Osteocyte (in vitro differentiated cells): ENCODE measurements at regions not wholly inside any gene's neighbourhood (a gene's known extent, or its start where the extent isn't known, plus 50 kb on each side); places are given as distances from the start of the nearest gene placed in this dataset.

ENCODE experiments used
- DNase-seq: peaks from one replicate; pipeline ENCODE4 v3.0.0; 2021; ENCODE audit warnings: mixed read lengths; ENCODE audit not compliant: unreplicated experiment; ENCODE audit errors: extremely low spot score
- H3K27ac Mint-ChIP-seq: one replicate; pipeline ENCODE4 v1.8.0; 2021; ENCODE audit warnings: mild to moderate bottlenecking, mixed read lengths; ENCODE audit not compliant: unreplicated experiment
- H3K27me3 Mint-ChIP-seq: one replicate; pipeline ENCODE4 v1.8.0; 2021; ENCODE audit warnings: mixed read lengths; ENCODE audit not compliant: unreplicated experiment
- H3K36me3 Mint-ChIP-seq: one replicate; pipeline ENCODE4 v1.8.0; 2021; ENCODE audit warnings: mixed read lengths; ENCODE audit not compliant: unreplicated experiment
- H3K4me1 Mint-ChIP-seq: one replicate; pipeline ENCODE4 v1.8.0; 2021; ENCODE audit warnings: mixed read lengths; ENCODE audit not compliant: unreplicated experiment
- H3K4me3 Mint-ChIP-seq: one replicate; pipeline ENCODE4 v1.8.0; 2021; ENCODE audit warnings: mild to moderate bottlenecking, moderate library complexity, mixed read lengths; ENCODE audit not compliant: unreplicated experiment
- H3K9me3 Mint-ChIP-seq: one replicate; pipeline ENCODE4 v1.8.0; 2021; ENCODE audit warnings: mixed read lengths; ENCODE audit not compliant: unreplicated experiment
- CTCF ChIP-seq: fragments of 200-600 bp; sonication (generic); IDR thresholded peaks from 2 replicates; pipeline ENCODE4 v1.5.0; 2021; ENCODE audit warnings: antibody characterized with exemption, mild to moderate bottlenecking, moderate library complexity

DNA sequence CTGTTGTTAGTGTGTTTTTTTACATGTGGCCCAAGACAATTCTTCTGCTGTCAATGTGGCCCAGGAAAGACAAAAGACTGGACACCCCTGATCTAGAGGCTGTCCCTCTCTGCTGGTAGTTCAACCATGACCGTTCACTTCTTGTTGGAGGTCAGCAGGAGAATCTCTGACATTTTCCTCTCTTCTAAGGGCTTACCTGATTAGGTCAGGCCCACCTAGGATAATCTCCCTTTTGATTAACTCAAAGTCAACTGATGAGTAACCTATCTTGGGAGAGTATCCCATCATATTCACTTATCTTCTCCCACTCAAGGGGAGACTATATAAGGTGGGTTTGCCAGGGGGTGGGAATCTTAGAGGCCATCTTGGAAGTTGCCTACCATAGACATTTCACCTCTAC lies 135.2 kb downstream of the BUB3 start:
- no peak for TF ChIP-seq CTCF
- Mint-ChIP-seq H3K4me3 (no peak overlapping the region), H3K4me1 (no peaks in the 10 kb centered on the region), H3K27ac (no peak overlapping the region), H3K9me3 (peaks cover 26% of the 10 kb centered on the region), H3K36me3 (no peaks in the 10 kb centered on the region), H3K27me3 (no peaks in the 10 kb centered on the region)
- no peak for DNase-seq

DNA sequence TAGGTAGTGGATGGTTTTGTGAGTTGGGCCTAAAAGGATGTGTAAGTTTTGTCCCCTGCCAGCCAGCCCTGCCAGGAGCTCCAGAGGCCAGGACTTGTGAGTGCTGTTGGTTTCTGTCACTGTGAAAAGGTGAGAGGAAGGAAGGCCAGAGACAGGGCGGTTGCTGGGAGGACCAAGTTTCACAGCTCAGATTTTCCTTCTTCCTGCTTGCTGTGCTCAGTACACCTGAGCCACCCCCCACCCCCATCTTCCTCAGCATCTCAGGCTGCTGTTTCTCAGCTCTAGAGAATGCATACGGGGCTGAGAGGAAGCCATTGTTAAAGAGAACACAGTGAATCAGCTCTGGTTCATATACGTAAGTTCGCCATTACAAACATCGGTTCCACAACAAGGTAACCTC lies 139.9 kb downstream of the BUB3 start:
- no peaks in the 10 kb centered on the region for H3K36me3 Mint-ChIP-seq
- no peaks in the 10 kb centered on the region for H3K4me1 Mint-ChIP-seq
- no peak overlapping the region for H3K27ac Mint-ChIP-seq
- peaks cover 25% of the 10 kb centered on the region for H3K9me3 Mint-ChIP-seq
- H3K4me3 Mint-ChIP-seq = no peak overlapping the region
- no peak for TF ChIP-seq CTCF
- no peak for DNase-seq
- H3K27me3 Mint-ChIP-seq = no peaks in the 10 kb centered on the region

GRCh38 chr10:123294886-123295285 lies 140.7 kb downstream of the BUB3 start:
- Mint-ChIP-seq H3K36me3 (no peaks in the 10 kb centered on the region), H3K9me3 (peaks cover 23% of the 10 kb centered on the region), H3K27ac (no peak overlapping the region), H3K4me1 (no peaks in the 10 kb centered on the region), H3K4me3 (no peak overlapping the region), H3K27me3 (no peaks in the 10 kb centered on the region)
- no peak for TF ChIP-seq CTCF
- DNase-seq = no peak

GRCh38 chr10:123295644-123296043 lies 141.4 kb downstream of the BUB3 start:
- H3K4me1 Mint-ChIP-seq = no peaks in the 10 kb centered on the region

DNA sequence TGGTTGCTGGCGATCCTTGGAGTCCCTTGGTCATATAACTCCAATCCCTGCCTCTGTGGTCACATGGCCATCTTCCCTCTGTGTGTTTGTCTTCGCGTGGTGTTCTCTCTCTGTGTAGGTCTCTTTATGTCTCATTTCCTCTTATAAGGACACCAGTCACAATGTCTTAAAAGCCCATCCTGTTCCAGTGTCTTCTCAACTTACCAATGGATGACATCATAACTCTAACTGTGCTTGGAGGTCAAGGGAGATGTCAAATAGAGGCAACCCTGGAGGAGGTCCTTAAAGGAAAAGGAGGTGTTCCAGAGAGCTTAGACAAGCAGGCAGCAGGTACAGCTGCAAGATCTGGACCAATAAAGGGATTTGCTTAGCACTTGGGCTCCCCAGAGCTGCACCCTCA lies 143.0 kb downstream of the BUB3 start:
- Mint-ChIP-seq H3K4me3 (no peak overlapping the region), H3K36me3 (no peaks in the 10 kb centered on the region), H3K4me1 (no peaks in the 10 kb centered on the region), H3K27me3 (no peaks in the 10 kb centered on the region), H3K27ac (no peak overlapping the region), H3K9me3 (peaks cover 12% of the 10 kb centered on the region)
- DNase-seq = no peak
- TF ChIP-seq CTCF = no peak

More at GRCh38 chr10:123295644-123296043, 141.4 kb downstream of the BUB3 start:
- H3K9me3 Mint-ChIP-seq = peaks cover 16% of the 10 kb centered on the region
- no peak overlapping the region for H3K4me3 Mint-ChIP-seq
- no peaks in the 10 kb centered on the region for H3K36me3 Mint-ChIP-seq
- no peak overlapping the region for H3K27ac Mint-ChIP-seq
- H3K27me3 Mint-ChIP-seq = no peaks in the 10 kb centered on the region
- TF ChIP-seq CTCF = no peak
- no peak for DNase-seq
